Left cardiac atrium (tissue), 4 donors: ENCODE measurements at regions not wholly inside any gene's neighbourhood (a gene's known extent, or its start where the extent isn't known, plus 50 kb on each side); places are given as distances from the start of the nearest gene placed in this dataset.
"Not testable (repeated sequence)": the region's sequence is repeated elsewhere in the genome, so short reads cannot be mapped to it uniquely, and the experiment has no call there.

Experiments used
- ATAC-seq, 2 donors: fragments of 200-7000 bp; cut with Tn5 transposase; one replicate each; pipeline ENCODE4 v1.9.1; 2020; ENCODE audit warnings: mild to moderate bottlenecking in 2 of 2, moderate library complexity in 2 of 2
- DNase-seq: peaks from one replicate; pipeline ENCODE4 v3.0.0-alpha.2; 2020
- intact Hi-C, 2 donors: fragments of 100-400 bp; cut with DNase I; formaldehyde crosslinking; loops; one replicate each; pipeline versions ENCODE4 v1.14.1 to v1.15.1; 2022 to 2023
- donor health status: DM: no; HTN: yes; CAD: no.
- donor health status: DM: no; HTN: yes; CAD: no; lungs with severe emphysema.
- donor health status: DM: yes; HTN: yes; CAD: no.
- donor health status: Dilated cardiomyopathy.

GRCh38 chr4:186366326-186366725, 100.3 kb downstream of the F11 start:
- ATAC-seq (no peak), DNase-seq (no peak)
- intact Hi-C loops = no loop called here

DNA sequence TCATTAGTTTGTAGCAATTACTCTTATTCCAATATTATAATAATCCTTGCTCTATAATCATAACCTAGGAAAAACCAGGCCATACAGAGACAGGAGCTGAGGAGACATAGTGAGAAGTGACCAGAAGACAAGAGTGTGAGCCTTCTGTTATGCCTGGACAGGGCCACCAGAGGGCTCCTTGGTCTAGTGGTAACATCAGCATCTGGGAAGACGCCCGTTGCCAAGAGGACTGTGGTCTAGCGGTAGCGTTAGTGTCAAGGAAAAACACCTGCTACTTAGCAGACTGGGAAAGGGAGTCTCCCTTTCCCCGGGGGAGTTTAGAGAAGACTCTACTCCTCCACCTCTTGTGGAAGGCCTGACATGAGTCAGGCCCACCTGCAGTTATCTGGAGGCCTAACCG, 97.0 kb downstream of the F11 start:
- DNase-seq, ATAC-seq, intact Hi-C loops: not testable (repeated sequence)

GRCh38 chr4:186360551-186360950, 94.6 kb downstream of the F11 start:
- ATAC-seq = no peak
- intact Hi-C loops = no loop called here
- no peak for DNase-seq

DNA sequence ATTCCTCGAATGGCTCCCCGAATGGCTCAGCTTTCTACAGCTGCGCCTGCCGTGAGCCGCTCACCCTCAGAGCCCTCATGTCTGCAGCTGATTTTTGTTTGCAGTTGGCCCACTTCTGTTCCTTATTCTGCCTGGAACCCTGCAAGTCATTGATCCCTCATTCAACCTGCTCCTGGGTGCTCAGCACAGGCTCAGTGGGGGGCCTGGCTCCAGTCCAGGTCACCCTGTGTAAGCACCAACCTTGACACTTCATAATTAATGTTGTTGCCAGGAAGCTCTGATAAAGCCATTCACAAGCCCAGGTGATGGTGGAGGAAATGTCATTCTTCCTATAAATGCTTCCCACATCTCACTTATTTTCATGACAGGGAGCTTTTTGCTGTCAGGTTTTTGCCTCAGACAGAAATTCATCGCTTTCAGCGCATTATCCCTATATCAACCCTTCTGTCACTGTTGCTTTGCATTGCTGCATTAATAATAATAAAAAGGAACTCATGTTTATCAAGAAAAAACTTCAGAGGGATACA, 85.7 kb downstream of the F11 start:
- DNase-seq = no peak
- no peak for ATAC-seq
- intact Hi-C loops = no loop called here

GRCh38 chr4:186348433-186348832, 82.4 kb downstream of the F11 start:
- intact Hi-C loops = no loop called here
- ATAC-seq (no peak), DNase-seq (no peak)

DNA sequence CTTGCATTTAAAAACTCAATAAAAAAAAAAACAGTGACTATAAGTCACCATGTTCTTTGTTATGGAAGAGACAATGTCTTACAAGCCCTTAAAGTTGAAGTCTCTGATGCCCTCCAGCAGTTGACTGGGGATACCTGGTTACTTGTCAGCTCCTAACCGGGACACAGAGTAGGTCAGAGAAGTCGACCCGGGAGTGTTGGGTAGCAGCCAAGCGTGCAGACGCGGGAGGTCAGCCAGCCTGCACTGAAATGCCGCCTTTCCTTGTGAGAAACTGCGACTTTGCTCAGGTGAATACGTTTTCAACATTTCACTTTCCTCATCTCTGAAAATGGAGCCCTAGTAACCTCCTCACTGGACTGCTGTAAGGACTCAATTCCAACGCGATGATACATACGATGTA, 81.8 kb downstream of the F11 start:
- ATAC-seq (no peak), DNase-seq (no peak)
- intact Hi-C loops = no loop called here

- DNase-seq = no peak
- ATAC-seq = no peak
- intact Hi-C loops = no loop called here
Measured at GRCh38 chr4:186345184-186345583, 79.2 kb downstream of the F11 start.

DNA sequence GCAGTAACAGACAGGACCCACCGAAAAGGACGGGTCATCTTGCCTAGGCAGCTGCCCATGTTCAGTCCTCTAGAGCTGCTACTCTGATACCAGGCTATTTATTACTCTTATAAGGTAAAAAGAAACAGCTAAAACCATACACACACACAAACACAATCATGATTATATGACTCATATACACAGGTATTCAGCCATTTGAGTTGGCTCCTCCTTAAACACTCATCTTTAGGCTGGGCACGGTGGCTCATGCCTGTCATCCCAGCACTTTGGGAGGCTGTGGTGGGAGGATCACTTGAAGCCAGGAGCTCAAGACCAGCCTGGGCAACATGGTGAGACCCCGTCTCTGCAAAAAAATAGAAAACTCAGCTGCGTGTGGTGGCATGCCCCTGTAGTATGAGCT, 76.6 kb downstream of the F11 start:
- DNase-seq = no peak
- no peak for ATAC-seq
- intact Hi-C loops = no loop called here

GRCh38 chr4:186341655-186342054, 75.7 kb downstream of the F11 start:
- intact Hi-C loops = no loop called here
- ATAC-seq (no peak), DNase-seq (no peak)
